HCT116 (cell line): ENCODE measurements at regions not wholly inside any gene's neighbourhood (a gene's known extent, or its start where the extent isn't known, plus 50 kb on each side); places are given as distances from the start of the nearest gene placed in this dataset.
A peak's percentile ranks its signal among the peaks of the same experiment; 100 is the strongest.

Source experiments
- CBX3 ChIP-seq: IDR thresholded peaks from 2 replicates; pipeline ENCODE4 v1.6.1; 2012; ENCODE audit warnings: low read depth
- CEBPB ChIP-seq: IDR thresholded peaks from 2 replicates; pipeline ENCODE4 v1.6.1; 2012; ENCODE audit warnings: low read depth
- CTCF ChIP-seq, 3 experiments: fragments of 200-600 bp in 1 of 3; sonication (generic) in 1 of 3; IDR thresholded peaks in 2 of 3; conservative IDR thresholded peaks in 1 of 3; 2 replicates each; pipeline ENCODE4 v1.5.1; 2012 to 2017; ENCODE audit warnings: low read depth in 2 of 3, low read length in 2 of 3, antibody characterized with exemption in 1 of 3, borderline replicate concordance in 1 of 3, control low read depth in 1 of 3, mild to moderate bottlenecking in 1 of 3, mixed read lengths in 1 of 3, mixed run types in 1 of 3, moderate library complexity in 1 of 3; ENCODE audit not compliant: insufficient read depth in 1 of 3
- EZH2 ChIP-seq: fragments of 200-600 bp; sonication (generic); IDR thresholded peaks from 2 replicates; pipeline ENCODE4 v1.6.1; 2017; ENCODE audit warnings: antibody characterized with exemption, mixed run types
- MAX ChIP-seq: IDR thresholded peaks from 2 replicates; pipeline ENCODE4 v1.6.1; 2012
- POLR2A ChIP-seq: IDR thresholded peaks from 2 replicates; pipeline ENCODE4 v1.7.0; 2011; ENCODE audit warnings: borderline replicate concordance; ENCODE audit not compliant: insufficient read depth, insufficient read length; ENCODE audit errors: extremely low read depth
- POLR2AphosphoS5 ChIP-seq: IDR thresholded peaks from 2 replicates; pipeline ENCODE4 v1.6.1; 2011; ENCODE audit warnings: mild to moderate bottlenecking, low read depth, low read length, moderate library complexity
- RAD21 ChIP-seq: IDR thresholded peaks from 2 replicates; pipeline ENCODE4 v1.6.1; 2012; ENCODE audit warnings: low read depth, mild to moderate bottlenecking
- REST ChIP-seq: IDR thresholded peaks from 2 replicates; pipeline ENCODE4 v1.6.1; 2012; ENCODE audit warnings: low read depth
- SP1 ChIP-seq: IDR thresholded peaks from 2 replicates; pipeline ENCODE4 v1.6.1; 2012; ENCODE audit warnings: low read depth
- TCF7L2 ChIP-seq: IDR thresholded peaks from 2 replicates; pipeline ENCODE4 v1.7.0; 2011; ENCODE audit warnings: borderline replicate concordance, inconsistent platforms; ENCODE audit not compliant: insufficient read depth, insufficient read length; ENCODE audit errors: extremely low read depth
- ZBTB33 ChIP-seq: IDR thresholded peaks from 2 replicates; pipeline ENCODE4 v1.6.1; 2011; ENCODE audit warnings: mild to moderate bottlenecking, low read length, moderate library complexity; ENCODE audit not compliant: insufficient replicate concordance; ENCODE audit errors: extremely low read depth
- ZFX ChIP-seq: fragments of 450-650 bp; IDR thresholded peaks from 2 replicates; pipeline ENCODE4 v1.6.1; 2017
- ZNF274 ChIP-seq: fragments of 200-500 bp; sonication (Bioruptor generic); IDR thresholded peaks from 2 replicates; pipeline ENCODE4 v1.6.1; 2014; ENCODE audit warnings: mild to moderate bottlenecking, low read depth, low read length, inconsistent platforms

- TF ChIP-seq EZH2 (no peak), RAD21 (no peak; the same call in 1 of the 2 replicates), CTCF (IDR thresholded peaks at IDR 0.05 in 2 of 3, conservative IDR thresholded peaks at IDR 0.05 in 1 of 3; ENCODE audit: borderline replicate concordance in 1 of 3, insufficient read depth in 1 of 3, low read depth in 2 of 3, low read length in 2 of 3) (peak in 2 of 3 experiments; percentile 65 to 67; a peak in 4 of 6 replicates), POLR2AphosphoS5 (no peak), SP1 (no peak), TCF7L2 (no peak), MAX (no peak), POLR2A (no peak), ZNF274 (no peak), CEBPB (no peak), ZBTB33 (no peak), REST (no peak), CBX3 (no peak), ZFX (no peak)
These were observed 227.6 kb upstream of the ASIC2 start for GRCh38 chr17:33520426-33521330.
